Putamen (tissue), 1 donor: ENCODE measurements at regions not wholly inside any gene's neighbourhood (a gene's known extent, or its start where the extent isn't known, plus 50 kb on each side); places are given as distances from the start of the nearest gene placed in this dataset.
A peak's percentile ranks its signal among the peaks of the same experiment; 100 is the strongest.

Experiments used
- DNase-seq: peaks from one replicate; pipeline ENCODE4 v3.0.0-alpha.2; 2016; ENCODE audit warnings: low spot score

- DNase-seq = no peak
These were observed 144.2 kb upstream of the OTOS start for GRCh38 chr2:240284503-240285259.

GRCh38 chr2:240285725-240286124 lies 145.3 kb upstream of the OTOS start:
- DNase-seq = no peak

- DNase-seq = no peak
These were observed 146.1 kb upstream of the OTOS start for GRCh38 chr2:240286596-240286995.

DNA sequence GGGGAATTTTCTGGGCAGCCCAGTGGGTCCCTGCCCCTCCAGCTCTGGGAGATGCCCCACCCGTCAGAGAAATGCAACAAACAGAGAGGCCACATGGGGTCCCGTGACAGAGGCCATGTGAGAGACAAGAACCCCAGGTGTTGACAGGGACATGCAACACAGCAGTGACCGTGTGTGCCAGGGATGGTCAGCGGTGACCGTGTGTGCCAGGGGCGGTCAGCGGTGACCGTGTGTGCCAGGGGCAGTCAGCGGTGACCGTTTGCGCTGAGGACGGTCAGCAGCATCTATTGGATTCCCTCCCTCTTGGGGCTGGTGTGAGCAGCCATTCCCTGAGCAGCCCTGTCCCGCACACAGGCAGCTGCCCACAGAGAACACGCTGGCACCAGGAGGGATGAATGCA lies 146.6 kb upstream of the OTOS start:
- DNase-seq = no peak

DNA sequence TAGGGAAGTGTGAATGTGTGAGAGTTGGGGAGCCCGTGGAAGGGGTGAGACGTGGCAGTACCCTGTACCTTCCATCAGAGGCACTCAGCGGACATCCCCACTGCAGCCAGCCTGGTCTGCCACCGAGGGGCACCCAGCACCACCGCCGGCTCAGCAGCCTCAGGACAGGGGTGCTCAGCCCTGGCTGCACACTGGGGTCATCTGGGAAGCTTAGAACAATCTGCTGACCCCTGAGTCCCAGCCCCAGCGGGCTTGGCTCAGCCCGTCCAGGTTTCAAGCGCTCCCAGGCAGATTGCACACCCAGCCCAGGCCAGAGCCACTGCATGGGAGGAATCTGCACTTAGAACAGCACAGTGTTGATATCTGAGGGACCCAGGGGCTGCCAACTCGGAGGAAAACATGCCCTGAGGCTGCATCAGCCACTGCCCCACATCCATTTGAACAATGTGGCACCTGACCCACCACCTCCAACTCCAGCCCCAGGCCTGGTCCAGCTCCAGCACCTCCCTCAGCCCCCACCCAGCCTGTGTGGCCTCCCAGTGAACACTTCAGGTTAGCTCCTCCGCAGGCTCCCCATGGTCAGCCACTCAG lies 147.1 kb upstream of the OTOS start:
- no peak for DNase-seq

DNA sequence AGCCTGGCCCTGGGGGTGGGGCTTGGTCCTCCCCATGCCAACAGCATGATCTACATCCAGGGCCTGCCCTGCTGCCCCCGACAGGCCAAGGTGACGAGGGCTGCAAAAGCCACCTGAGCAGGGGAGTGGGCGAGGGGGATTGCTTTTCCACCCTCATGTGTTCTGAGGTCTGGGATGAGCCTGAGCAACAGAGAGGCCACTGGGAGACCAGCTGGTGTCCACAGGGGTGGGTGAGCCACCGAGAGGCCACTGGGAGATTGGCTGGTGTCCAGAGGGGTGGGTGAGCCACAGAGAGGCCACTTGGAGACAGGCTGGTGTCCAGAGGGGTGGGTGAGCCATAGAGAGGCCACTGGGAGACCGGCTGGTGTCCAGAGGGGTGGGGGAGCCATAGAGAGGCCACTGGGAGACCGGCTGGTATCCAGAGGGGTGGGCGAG lies 147.4 kb upstream of the GPC1 start:
- DNase-seq = no peak

- DNase-seq = no peak
These were observed 145.6 kb upstream of the GPC1 start for GRCh38 chr2:240289701-240290431.

GRCh38 chr2:240290432-240291336 lies 144.8 kb upstream of the GPC1 start:
- DNase-seq = no peak

GRCh38 chr2:240291337-240292034 lies 144.0 kb upstream of the GPC1 start:
- no peak for DNase-seq

- DNase-seq = no peak
These were observed 143.4 kb upstream of the GPC1 start for GRCh38 chr2:240292035-240292574.

DNA sequence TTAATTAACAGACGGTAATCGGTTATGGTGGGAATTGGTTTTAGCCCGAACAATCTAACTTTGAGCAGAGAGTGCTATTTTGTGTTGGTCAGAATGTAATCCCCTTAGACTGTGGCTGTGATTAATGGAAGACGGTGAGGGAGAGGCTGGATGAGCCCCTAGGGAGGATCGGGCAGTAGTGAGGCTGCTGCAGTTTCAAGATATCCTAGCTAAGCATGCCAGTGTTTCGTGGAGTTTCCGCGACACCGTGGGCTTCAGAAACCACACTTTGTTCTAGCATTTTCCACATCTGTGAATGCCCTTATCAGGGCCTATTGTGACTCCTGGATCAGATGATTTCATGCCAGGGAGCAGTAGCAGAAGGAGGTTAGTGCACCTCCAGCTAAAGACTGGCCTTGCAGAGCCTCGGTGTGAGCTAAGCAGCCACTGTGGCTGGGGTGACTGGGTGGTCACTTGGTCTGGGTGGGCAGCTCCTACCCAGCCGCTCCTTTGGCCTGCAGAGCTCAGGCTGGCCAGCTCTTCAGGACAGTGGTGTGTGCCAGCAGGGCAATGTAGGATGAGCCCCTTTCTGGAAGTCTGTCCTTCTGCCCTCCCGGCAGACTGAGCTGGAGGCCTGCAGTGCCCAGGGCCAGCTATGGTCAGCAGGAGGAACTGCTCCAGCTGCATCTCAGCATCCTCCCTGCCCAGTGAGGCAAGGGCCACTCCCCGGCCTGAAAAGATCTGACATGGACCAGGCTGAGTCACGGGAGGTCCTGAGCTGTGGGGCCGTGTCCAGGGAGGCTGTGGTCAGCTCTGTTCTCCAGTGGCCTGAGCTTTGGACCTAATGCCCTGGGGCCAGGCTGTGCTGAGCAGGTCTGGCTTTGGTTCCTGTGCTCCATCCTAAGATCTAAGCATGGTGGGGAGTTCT lies 142.6 kb upstream of the GPC1 start:
- DNase-seq = no peak

DNA sequence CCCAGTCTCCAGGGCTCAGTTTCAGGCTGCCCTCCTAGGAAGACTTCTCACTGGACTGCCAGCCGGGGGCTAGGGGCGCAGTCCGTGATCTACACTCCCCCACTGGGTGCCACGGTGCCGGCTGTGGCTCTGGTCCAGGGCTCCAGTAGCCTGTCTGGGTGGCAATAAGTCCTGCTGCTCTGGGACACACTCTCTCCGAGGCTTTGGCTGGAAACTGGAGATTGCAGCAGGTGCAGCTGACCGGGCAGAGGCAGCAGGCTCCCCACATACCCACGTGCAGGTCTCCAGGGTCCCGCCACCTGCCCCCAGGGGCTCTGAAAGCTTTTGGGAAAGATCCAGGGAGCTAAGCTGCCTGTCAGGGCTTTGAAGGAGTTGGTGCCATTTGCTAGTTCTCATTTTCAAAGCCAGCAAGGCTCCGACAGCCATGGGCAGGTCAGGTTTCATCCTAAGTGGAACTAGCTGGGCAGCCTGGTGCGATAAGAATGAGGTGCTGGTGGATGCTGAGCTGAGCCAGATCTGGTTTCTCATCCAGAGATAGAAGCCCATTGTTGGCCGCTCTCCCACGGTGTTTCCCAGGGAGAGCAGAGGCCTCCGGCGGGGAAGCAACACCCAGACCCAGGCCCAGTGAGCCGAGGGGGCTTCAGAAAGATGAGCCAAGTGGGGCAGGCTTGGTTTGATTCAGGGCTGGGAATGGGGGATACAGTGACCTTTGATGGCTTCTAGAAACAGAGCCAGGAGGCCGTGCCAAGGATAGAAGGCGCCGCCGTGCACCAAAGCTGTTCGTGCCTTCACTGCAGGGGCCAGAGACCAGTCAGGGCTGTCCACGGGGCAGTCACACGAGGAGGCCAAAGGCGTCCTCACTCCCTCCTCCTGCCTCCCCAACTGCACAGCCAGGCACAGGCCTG lies 141.7 kb upstream of the GPC1 start:
- no peak for DNase-seq

DNA sequence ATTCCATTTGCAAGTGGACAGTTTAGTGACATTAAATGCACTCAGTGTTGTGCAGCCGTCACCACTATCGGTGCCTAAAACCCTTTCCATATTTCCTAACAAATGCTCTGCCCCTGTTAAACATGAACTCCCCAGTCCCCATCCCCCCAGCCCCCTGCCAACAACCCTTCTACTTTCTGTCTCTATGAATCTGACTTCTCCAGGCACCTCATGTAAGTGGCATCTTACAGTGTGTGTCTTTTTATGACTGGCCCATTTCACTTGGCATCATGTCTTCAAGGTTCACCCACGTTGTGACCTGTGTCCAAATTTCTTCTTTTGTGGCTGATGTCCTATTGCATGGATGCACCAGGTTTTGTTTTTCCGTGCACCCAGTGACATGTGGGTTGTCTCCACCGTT lies 140.9 kb upstream of the GPC1 start:
- DNase-seq = no peak

DNA sequence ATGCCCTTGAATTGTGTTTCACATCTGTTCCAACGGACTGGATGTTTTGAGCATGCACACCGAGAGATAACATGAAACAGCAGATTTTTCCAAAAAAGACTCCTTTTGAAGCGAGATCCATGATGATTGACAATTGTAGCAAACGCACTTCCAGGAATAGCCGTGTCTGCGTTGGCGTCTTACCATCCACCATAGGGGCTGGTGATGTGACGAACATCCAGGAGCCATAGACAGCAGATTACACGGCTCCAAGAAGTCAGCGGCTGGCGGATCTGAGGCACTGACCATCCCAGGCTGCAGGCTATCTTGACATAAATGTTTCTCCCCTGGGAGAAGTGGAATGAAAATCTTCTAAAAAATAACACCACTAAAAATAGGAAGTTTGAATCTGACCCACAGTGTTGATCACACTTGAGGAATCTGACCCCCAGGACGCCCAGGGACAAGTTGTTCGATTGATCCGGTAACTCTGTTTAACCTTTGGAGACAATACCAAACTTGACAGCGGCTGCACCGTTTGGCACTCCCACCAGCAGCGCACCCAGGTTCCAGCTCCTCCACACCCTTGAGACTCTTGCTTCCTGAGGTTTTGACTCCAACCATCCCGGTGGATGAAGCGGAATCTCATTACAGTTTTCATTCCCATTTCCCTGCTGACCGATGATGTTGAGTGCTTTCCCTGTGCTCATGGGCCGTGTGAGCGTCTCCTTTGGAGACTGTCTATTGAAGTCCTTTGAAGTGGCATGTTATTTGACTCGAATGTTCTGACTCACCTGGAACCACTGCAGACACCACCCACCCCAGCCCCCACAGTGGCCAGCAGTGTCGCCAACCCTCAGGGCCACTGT lies 140.0 kb upstream of the GPC1 start:
- DNase-seq = peak; percentile 67

DNA sequence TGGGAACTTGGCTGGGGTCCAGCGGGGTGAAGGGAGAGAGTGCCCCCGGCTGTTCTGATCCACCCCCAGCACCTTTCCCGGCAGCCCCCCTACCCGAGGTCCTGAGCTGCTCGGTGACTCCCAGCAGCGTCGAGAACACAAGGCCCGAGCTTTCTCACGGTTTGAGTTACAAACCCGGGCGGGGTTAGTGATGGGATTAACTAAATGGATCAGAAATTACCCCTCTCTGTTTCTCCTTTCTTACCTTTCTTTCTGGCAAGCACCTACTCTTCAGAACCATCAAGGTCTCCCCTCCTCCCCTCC lies 139.4 kb upstream of the GPC1 start:
- DNase-seq = no peak

DNA sequence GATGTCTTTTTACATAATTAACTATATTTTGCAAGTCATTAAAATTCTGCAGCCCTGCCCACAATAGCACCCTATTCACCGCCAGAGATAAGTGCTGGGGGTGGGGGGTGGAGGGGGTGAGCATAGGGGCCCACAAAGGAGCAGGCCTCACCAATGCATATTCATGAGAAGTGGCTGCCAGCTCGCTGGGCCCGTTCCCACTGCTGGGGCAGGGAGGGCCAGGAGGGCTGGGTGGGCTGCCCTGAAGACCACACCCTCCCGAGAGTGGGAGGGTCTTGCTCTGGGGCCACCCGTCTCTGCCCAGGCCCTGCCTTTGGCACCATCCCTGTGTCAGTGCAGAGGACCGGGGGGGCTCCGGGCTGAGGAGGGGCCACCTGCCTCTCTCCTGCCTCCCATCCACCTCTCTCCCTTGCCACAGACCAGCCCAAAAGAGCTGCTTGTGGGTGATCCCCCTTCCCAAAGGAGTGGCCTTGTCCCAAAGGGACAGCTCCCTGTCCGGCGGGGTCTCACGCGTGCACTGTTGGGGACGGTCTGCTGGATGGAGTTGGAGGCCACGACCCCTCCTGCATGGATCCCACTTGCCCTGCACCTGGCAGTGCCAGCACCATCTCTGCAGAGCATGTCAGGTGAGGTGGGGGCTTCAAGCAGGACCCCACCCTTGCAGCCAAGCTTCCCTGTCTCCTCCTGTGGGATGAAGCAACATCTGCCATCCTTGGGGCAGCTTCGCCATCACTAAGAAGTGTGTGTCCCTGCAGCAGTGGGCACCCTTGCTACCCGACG lies 138.8 kb upstream of the GPC1 start:
- no peak for DNase-seq

DNA sequence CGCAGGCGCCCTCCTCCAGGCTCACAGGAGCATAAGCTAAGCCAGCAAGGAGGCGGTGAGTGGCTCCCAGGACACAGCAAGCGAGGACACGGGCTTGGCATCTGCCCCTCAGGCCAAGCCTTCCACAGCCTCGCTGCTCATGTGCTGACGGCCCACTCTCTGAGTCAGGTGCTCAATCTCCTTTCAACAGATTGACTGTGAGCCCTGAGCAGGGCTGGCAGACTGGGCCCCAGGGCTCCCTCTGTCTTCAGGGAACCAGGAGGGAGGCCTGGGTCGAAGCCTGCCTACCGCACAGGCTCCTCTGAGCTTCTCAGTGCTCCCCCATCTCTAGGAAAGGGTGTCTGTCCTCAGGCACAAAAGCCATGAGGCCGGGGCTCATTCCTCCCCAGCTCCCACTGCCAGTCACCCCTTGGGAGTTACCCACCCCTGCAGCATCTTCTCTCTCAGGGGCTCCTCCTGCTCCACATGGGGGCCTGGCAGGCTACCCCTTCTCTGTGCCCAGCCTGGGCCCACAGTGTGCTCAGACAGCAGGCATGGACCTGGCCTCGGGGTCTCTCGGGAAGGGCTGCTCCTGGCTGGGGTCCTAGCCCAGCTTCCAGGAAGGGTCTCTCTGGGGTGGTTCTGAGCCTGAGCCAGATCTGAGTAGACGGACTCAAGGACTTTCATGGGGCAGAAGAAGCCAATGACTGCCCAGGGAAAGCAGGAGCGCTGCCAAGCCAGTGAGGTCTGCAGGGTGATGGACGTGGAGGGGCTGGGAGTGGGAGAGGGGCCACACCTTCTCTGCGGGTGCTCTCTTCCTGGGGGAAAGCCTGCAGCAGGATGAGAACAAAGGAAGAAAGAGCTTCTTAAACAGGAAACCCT lies 138.0 kb upstream of the GPC1 start:
- no peak for DNase-seq
